DMS153 treated with DMSO at 0.1 percent for 48 hours (cell line): ENCODE measurements at regions not wholly inside any gene's neighbourhood (a gene's known extent, or its start where the extent isn't known, plus 50 kb on each side); places are given as distances from the start of the nearest gene placed in this dataset.

Source experiments
- DNase-seq: peaks from one replicate; lab custom pipeline; 2025; ENCODE audit not compliant: unreplicated experiment; lab: John Stamatoyannopoulos, UW

DNA sequence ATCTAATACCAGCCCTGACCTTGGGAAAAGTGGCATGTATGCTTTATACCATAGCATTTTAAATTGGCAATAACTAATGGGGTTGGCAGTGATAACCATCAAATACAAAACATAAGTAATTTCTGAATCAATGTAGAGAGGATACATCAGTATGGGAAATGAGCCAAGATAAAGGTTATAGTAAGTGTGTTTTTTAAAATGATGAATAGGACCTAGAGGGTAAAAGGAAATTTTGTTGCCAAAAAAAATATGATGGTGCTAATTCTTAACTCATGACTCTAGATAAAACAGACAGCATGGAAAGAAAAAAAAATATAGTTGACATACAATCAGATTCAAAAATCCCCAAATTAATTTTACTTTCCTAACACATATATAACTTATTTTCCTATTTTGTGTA is 75.4 kb upstream of the ROBO1 start:
- DNase-seq: no peak

DNA sequence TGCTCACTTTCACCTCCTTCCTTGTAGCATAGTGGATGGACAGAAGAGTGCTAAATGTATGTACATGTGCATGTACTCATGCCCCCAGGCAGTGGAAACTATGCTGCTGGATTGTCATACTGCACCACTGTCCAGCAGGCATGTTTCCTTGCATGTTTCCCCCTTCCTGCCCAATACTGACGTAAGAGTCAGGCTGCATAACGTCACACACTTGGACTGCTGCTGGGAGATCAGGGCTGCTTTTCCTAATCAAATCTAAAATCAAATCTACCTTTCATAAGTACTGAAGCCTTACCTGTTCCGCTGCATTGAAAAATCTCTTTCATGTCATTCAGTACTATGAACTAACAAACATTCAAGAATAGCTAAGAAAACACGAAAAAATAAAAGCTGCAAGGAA is 67.9 kb upstream of the ROBO1 start:
- DNase-seq: no peak

DNA sequence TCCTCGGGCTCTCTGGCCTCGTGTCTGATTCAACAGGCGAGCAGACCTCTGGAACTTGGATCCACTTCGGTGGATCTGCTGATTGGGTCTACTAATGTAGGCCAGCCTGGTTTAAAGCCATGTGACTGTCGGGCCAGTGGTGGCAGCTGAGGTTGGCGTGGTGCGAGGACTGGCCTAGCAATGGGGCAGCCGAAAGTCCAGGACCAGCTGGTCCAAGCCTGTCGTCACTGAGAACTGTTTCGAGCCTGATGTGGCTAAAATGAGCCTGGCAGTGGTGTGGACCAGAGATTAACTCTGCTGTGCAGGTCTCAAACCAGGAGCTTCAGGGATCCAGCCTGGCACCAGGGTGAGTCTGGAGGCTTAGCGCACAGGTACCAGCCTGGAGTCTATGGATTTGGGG is 56.4 kb upstream of the ROBO1 start:
- DNase-seq: no peak

DNA sequence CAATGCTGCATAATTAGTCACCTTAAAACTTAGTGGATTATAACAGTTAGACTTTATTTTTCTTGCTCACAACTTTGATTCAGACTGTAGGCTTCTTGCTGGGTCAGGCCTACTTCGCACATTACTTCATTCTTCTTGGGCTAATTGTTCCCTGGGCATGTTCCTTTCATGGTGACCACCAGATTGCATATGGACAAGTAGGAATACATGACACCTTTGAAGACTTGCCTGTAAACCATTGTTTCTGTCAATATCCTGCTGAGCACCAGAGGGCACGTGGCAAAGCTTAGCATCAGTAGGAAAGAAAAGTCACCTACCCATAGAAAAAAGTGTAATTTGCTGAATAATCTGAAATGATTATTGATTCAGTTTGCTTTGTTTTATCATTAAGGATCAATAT is 54.3 kb upstream of the ROBO1 start:
- DNase-seq: no peak

DNA sequence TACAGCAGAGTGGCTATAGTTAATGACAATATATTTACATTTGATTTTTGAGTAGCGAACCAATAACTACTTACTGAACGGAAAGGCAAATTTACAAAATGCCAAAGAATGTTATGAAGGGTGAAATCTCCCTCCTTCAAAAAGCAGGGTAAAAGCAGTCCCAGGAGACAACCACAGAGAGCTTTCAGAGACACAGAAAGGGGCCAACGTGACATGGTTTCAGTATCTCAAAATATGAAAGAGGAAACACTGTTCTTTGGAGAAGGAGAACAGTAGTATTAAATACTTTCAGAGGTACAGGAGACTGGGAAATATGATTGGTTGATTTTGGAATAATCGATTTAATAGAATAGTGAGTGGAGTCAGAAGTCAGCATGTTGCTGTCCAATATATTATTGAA is 52.3 kb upstream of the ROBO1 start:
- DNase-seq: no peak

DNA sequence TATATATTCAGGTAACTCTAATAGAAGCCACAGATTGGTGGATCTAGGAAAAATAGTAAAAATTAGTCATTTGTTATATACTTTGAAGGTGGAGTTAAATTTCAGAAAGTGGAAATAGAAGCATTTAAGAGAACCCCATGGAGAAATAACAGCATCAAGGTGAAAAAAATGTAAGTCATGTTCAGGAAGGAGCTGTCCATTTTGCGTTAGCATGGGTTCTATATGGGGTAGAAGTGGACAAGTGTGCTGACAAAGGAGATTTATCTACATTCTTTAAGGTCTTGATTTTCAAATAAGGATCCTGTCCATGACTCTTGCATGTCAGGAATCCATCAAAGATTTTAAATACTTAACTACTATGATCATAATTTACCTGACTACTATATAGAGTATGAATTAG is 50.2 kb upstream of the ROBO1 start:
- no peak for DNase-seq
